Fibroblast of peridontal ligament (primary cell): ENCODE measurements at regions not wholly inside any gene's neighbourhood (a gene's known extent, or its start where the extent isn't known, plus 50 kb on each side); places are given as distances from the start of the nearest gene placed in this dataset.
"Not testable (repeated sequence)": the region's sequence is repeated elsewhere in the genome, so short reads cannot be mapped to it uniquely, and the experiment has no call there.

Source experiments
- DNase-seq: peaks from one replicate; pipeline ENCODE4 v3.0.0-alpha.2; 2010; ENCODE audit errors: extremely low read depth

DNA sequence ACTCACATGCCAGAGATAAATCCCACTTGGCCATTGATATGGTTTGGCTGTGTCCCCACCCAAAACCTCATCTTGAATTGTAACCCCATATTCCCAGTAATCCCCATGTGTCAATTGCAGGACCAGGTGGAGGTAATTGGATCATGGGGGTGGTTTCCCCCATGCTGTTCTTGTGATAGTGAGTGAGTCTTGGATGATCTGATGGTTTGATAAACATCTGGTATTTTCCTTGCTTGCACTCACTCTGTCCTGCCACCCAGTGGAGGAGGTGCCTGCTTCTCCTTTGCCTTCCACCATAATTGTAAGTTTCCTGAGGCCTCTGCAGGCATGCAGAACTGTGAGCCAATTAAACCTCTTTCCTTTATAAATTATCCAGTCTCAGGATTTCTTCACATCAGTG is 50.4 kb upstream of the B3GAT2 start:
- not testable (repeated sequence) for DNase-seq

DNA sequence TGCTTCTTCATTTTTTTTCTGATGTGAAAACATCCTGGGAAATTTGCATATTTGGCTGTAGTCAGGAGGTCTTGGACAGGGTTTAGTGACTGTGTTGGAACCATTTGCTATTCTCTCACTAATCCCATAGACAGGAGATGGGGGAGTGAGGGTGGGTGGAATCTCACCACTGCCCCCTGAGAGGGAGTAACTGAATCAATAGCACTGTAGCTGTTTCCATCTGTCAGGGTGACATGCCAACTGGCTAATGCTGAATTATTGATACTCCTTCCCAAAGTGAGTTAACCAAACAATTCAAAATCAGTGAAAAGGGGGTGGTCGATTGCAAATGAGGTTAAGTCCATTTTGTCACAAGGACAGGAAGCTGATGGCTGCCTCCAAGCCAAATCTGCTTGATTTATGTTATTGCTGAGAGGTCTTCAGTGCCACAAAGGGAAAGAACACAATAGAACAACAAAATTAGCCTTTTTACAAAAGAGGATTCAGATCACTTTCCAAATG is 55.1 kb upstream of the B3GAT2 start:
- DNase-seq, result no peak

DNA sequence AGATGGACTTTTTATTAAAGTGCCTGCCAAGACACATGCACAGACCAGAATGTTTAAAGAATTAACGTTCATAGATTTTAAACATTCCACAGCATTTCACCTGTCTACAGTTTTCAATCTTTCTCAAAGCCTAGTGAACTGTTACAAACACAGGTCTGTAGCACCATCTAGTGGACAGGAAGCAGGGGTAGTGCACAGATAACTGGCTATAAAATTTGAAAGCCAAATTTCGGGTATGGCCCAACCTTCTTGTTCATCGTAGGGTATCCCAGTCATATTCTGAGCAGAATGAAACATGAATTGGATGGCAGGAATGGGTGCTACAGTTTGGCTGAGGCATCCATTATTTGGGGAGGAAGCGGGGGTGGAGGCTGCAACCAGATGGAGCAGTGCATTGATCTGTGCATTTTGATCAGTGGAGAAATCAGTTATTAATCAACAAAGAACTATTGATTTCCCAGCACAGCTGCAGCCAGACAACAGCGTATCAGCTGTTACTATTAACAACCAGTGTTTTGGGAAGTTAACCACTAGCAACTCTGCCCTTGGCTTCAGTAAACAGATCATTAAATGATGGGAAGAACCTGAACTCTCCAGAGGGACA is 56.1 kb upstream of the B3GAT2 start:
- DNase-seq, result peak; percentile 64

DNA sequence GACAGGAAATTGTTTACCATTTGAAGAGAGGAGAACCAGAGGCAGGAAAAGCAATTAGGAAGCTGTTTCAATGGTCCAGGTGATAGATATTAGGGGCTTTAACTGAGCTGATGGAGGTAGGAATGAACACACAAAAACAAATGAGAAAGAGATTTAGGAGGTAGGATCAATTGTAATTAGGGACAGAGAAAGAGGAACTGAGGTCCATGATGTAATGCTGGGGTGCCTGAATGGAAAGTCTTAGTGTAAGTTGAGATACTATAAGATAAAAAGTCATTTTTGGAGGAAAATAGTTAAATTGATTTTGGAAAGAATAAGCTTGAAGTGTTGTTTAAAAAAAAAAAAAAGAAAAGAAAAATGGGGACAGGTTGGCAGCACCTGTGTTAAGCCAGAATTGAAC is 58.5 kb upstream of the B3GAT2 start:
- no peak for DNase-seq

DNA sequence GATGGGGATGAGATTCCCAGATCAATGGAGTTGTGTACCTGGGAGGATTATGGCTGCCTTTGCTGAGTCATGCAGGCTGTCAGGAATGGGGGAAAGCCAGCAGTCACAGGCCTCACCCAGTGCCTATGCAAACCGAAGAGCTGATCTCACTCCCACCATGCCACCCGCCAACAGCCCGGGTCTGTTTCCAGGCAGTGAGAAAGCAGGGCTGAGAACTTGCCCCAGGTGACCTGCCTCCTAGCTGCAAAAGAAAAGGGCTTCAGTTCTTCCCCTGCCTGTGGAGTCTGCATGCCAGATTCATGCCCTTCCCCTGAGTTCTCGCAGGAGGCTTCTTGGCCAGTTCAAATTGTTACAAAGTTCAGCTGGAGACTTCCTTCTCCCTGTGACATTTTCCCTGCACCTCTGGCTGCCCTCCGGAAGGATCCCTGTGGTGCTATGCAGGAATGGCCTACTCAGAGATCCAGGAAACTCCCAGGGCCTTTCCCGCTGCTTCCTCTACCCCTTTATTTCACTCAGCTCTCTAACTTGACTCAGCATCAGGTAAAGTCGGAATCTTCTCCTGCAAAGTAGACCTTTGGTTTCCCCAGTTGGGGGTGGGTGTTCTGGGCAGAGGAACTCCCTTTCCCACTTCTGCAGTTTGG is 71.5 kb upstream of the B3GAT2 start:
- no peak for DNase-seq

DNA sequence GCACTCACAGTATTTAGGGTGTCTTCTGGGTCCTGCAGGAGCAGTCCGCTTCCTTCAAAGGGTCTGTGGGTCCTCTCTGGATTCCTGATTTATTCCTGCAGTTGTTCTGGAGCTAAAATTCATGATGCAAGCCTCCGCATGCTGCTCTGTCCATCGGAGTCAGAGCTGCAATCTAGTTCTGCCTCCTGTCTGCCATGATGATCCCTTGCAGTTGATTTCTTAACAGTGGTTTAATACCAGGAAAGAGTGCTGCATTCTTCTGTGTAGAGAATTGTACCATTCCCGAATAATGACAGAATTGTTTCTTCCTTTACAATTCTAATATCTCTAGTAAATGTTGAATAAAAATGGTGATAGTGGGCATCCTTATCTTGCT is 72.0 kb upstream of the B3GAT2 start:
- no peak for DNase-seq

DNA sequence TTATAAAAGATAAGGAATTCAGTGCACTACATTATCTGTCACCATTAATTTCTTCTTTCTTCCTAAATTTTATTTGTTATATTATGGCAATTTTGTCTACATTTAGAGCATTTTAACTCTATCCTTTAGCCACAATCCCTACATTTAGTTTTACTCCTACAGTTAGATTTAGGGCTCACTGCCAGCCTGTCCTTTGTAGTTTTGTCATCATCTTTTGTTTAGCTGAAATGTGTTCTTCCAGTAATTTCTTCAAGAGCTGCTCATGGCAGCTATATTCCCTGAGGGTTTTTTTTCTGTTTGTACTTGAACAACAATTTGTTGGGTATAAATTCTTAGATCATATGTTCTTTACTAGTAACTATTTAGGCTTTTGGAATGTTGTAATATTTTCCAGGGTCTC is 72.7 kb upstream of the B3GAT2 start:
- no peak for DNase-seq

DNA sequence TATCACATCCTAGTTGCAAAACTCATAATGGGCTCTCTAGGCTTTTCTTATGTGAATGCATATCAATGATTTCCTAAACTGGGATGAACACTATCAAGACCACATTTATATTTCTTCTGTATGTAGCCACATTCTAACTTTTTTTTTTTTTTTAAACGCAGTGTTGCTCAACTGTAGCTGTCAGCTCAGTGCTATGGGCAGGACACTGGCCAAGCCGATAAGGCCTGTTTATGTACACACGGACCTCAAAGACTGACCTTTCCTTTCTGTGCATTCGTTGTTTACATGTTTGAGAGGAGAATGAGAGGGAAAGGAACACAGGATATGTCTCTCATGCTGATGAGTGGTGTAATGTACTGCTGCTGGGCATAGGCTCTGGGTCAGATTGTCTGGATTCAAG is 75.1 kb upstream of the B3GAT2 start:
- DNase-seq, result no peak

DNA sequence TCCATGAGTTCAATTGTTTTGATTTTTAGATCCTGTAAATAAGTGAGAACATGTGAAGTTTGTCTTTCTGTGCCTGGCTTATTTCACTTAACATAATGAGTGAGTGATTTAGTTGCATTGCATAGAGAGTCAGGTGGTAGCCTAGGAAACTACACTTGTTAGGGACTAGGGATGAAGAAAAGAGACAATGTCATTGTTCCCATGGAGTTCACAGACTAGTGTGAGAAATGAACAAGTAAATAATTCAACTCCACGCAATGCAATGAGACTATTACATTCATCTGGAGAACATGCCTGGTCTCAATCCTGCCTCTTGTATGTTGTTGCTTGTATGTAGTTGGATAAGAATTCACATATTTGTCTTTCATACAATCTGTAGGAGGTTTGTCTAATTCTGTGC is 76.3 kb upstream of the B3GAT2 start:
- no peak for DNase-seq

DNA sequence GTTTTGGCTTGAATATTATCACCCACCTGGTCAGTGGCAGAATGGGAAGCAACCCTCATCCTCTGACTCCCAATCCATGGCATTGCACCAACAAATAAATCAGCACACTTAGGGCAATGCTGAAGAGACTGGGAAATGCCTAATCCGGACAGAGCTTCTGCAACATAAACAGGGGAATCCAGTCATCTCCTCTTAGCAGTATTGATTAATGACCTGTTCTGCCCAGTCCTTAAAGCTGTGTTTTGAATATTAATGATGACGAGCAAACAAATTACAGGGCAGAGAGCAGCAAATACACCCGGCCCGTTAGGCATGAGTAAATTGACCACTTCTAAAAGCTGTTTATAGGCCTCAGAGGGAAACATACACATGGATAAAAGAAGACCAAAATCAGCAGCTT is 77.0 kb upstream of the B3GAT2 start:
- no peak for DNase-seq

DNA sequence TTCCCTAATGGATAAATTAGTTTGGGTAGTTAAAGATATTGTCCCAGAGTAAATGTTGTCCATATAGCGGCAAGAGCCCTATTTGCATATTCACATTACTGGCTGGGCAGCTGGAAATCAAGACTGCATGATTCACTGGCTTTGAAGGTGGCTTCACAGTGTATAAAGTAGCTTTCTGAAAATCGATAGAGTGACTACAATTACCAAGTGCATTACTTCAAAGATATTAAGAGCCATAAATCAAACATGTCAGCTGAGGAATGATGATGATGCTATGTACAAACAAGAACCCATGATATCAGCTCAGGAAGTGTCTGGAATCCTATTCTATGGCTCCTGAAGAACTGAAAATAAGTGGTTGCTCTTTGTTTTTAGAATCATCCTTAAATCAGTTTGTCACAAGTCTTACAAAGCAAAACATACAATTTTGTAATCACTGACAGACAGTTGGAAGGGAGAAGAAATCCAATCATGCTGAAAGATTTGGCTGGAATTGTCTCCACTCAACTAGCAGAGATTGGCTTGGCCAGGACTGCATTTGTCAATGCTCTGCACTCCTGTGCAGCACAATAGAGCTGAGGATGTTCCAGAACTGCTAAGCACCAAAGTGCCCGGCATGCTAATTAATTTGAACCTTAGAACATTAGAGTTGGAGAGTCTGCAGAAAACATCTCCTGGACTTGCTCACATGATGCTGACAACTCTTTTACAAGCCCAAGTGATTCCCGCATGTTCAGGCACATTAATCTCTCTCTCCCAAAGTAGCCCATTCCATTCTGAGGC is 77.9 kb upstream of the B3GAT2 start:
- no peak for DNase-seq

DNA sequence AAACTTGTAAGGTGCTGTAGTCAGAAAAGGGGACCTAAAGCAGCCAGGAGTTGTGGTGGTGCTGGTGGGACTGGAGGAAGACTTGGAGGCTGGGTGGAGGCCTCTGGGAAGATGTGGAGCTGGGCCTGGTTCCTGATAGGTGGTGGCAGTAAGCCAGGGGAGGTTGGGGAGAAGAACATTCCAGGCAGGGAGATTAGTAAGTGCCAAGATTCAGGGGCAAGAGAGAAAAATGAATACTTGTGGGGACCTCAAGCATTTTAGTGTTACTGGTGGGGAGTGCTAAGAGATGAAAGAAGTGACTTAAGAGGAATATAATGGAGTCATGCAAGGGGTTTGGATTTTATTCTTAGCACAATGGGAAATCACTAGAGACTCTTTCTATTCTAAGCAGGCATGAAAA is 79.0 kb upstream of the B3GAT2 start:
- DNase-seq, result no peak

DNA sequence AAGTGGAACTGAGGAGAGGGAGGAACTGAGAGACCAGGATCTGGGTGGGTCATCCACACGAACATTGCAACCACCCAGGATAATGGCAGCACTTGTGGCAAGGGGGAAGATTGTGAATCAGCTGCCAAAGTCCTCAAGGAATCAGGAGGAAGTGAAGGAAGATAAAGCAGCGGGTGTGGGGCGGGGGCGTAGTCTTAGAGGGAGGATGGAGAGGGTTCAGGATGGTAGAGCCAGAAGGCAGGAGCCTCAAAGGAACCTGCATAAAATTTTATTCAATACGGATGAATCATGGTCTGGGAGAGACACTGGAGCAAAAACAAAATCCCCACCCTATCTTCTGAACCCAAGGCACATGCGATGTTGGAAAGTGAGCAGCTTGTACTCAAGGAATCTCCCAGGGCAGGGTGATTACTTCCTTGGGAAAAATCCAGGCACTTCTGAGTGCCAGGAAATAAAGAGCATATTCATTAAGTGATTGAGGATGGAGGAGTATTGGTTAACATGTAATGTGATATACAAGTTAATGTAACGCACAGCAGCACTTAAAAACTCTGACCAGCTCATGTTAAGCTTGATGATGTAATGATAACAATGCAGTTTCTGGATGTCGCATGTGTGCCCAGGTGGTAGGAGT is 82.0 kb upstream of the B3GAT2 start:
- no peak for DNase-seq

DNA sequence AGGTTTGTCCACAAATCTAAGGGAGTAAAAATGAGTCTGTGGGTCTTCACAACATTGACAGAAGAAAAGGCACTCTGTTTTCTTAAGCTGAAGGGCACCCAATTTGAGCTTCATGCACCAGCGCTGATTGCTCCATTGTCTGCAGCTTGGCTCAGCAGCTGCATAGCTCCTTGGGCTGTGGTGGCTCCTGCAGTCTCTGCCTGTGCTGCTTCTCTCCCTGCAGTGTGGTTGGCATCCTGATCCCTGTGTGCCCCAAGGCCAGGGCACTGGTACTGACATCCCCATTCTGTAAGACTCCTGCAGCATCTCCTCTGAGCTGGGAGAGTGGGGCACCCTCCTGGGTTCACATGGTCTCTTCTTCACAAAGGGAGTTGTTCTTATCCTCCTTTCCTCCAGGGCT is 83.2 kb upstream of the B3GAT2 start:
- DNase-seq, result no peak

DNA sequence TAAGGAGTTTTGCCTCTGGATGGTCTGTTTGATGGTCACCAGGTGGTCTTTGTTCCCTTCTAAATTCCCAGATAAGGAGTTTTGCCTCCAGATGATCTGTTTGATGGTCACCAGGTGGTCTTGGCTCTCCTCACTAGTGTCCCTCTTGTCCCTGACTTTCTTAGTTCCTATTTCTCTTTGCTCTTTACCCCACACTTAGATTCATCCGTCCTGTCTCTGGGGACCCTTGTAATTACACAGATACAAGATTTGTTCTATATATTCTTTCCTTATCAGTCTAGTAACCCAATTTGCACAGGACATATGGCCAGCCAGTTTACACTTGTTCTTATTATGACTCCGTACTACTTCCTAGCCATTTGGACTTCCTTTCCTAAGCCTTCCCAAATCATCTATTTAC is 84.0 kb upstream of the B3GAT2 start:
- DNase-seq, result no peak

DNA sequence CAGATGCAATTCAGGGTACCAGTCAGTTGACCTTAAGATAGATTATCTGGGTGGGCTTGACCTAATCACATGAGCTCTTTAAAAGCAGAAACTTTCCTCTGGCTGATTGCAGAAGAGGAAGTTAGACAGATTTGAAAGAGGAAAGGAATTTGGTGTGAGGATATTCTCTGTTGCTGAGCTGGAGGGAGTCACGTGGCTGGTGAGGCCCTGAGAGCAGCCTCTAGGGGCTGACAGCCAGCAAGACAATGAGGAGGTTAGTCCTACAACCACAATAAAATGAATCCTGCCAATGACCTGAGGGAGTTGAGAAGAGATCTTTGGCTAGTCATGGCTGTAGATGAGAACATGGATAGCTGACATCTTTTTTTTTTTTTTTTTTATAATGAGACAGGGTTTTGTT is 87.0 kb upstream of the B3GAT2 start:
- DNase-seq, result no peak

DNA sequence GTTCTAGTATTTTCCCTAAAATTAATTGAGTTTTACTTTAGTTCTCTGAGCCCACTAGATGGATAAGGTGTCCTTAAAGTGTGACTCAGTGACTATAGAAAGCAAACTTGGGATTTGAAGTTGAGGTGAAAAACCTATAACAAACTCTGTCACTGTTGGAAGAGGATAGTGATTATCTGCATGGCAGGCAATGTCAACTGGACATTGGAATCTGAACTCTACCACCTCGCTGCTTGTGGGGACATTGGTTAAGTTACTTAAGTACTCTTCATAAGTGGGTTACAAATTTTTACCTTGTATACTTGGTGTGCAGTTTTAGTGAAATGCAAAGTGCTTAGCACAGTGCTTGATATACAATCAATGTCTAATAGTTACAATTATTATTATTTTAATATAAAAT is 87.9 kb upstream of the B3GAT2 start:
- no peak for DNase-seq

DNA sequence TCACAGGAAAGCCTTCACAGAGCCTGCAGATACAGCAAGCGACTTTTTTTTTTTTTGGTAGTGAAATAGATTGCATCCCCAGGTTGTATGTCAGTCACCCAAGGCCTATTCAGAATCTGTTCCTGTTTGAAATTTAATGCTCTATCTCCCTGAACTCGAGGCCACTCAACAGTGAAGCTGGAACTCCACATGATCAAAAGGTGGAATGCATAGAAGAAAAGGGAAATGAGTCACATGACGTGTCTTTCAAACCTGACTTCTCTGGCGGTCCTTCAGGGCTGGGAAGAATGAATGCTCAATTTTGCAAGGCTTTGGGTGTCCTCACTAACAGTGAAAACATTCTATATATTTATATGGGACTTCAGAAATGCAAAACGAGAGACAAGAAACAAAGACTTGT is 88.4 kb upstream of the B3GAT2 start:
- no peak for DNase-seq

DNA sequence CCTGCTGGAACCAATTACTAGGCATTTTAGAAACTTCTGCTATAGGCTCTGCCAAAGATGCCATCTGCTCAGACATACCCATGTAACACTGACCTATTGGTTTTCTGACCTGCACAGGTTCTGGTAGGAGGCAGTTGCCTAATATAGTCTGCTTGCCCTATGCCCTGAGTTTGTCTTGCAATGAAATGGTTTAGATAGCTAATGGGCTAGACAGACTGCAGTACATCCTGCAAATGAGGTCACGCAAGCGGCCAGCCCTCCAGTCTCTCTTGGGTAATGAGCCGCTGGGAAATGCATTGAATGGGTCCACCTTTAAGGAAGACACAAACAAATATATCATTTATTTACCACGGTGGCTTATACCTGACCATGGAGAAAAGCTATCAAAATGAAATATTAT is 90.6 kb upstream of the B3GAT2 start:
- DNase-seq, result no peak

DNA sequence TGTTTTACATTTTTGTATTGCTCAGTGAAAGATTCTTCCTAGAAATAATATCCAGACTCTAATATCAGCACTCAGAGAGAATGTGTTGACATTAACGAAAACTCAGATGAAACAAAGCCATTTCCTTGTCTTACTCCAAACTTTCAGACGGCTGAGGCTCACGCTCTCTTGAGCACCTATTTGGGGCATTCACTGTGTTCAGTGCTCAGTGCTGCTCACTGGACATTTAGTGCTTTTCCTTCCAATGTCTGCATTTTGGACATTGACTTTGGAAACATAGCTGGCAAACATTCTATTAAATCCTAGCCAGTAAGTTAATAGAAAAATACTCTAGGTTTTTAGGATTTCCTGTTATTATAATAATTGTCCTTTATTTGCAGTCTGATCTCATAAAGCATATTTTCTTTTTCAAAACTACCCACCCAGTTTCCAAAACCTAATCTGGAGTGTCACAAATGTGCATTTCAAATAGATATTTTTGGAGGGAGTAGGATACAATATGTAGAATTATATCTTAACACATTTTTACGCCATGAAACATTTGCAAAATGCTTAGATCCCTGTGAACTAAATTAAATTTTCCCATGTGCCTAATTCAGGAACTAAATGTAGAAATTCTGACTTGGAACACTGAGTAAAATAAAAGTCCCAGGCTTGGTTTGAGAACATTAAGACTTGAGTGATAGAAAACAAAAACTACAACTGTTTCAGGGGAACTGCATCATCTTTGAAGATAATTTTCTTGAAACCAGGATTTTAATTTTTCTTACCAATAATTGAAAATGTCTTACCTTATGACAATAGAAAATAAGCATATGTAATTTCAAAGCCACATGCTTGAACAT is 91.7 kb upstream of the B3GAT2 start:
- no peak for DNase-seq

DNA sequence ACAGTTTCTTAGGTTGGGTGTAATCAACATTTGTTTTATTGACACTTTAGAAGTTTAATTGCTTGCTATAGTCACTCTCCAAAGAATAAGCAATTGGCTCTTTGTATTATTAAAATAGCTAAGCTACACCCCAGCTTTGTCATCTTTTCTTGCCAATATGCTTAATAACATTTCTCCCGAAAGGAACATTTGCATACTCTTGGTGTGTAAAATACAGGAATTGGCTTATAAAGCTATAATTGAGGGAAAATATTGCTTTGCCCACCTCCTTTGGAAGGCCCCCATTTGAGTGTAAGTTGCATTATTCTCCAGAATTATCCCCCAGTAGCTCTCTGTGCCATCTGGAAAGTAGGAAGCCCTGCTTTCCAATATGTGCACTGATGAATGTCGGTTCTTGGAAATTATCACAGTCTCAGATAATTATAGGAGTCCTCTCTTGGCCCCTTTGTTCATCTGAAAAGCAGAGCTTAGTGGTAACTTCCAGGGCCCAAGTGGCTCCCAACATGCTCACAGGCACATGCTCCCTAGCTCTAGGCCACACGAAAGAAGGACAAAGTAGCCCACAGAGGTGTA is 92.4 kb upstream of the B3GAT2 start:
- DNase-seq, result no peak
